CD4-positive, alpha-beta T cell treated with Interleukin-10 for 1 hour (primary cell): ENCODE measurements at regions not wholly inside any gene's neighbourhood (a gene's known extent, or its start where the extent isn't known, plus 50 kb on each side); places are given as distances from the start of the nearest gene placed in this dataset.
"Not testable (repeated sequence)": the region's sequence is repeated elsewhere in the genome, so short reads cannot be mapped to it uniquely, and the experiment has no call there.

ENCODE experiments used
- DNase-seq: peaks from one replicate; pipeline ENCODE4 v3.0.0-alpha.2; 2020

DNA sequence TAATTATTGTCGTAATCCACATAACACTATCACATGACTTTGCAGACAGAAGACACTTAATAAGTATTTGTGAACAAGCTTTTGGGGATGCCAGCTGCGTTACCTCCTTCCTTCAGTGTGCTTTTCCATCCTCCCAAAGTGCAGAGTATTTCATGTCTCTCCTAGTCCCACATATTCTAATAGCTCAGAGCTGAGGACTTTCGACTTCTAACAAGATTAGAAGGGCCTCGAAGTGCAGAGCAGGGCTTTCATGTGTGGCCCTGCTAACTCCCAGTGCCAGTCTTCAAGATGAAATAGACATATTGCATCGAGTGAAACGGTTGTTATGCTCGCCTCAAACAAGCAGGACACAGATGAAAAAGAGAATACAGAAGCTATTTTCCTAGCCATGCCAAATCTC is 125.7 kb upstream of the RNF32 start:
- no peak for DNase-seq

DNA sequence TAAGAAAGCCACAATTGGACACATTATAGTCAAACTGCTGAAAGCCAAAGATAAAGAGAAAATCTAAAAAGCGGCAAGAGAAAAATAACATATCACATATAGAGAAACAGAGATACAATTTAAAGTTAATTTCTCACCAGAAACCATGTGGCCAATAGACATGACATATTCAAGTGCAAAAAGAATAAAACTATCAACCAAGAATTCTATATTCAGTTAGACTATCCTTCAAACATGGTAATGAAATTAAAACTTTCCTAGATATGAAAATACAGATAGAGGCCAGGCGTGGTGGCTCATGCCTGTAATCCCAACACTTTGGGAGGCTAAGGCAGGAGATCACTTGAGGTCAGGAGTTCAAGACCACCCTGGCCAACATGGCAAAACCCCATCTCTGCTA is 129.1 kb upstream of the RNF32 start:
- DNase-seq = no peak

DNA sequence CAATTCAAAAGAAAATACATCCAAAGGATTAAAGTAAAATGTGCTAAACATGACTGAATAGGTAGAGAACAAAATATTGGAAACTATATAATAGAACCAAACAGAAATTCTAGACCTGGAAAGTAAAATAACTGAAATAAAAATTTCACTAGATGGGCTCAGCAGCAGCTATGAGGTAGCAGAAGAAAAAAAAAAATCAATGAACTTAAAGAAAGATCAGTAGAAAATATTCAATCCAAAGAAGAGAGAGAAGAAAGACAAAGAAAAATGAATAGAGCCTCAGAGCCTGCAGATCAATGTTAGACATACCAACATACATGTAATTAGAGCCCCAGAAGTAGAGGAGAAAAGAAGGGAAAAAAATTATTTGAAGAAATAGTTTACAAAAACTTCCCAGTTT is 129.6 kb upstream of the RNF32 start:
- DNase-seq = no peak

DNA sequence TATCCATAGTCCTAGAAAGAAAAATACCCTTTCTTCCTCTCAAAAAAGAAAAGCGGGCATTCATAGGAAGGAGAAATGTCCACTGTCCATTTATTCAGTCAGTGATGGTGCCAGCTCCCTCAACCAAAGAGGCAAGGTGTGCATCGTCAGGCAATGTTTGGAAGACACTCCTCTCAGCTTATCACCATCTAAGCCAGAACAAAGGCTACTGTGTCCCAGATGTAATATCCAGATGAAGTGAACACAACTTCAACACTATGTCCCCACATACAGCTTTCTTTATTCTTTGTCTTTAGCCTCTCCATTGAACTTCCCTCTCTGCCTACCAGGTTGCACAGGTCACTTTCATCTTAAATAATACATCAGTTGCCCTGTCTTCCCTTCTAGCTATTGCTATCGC is 131.4 kb upstream of the RNF32 start:
- DNase-seq = no peak

DNA sequence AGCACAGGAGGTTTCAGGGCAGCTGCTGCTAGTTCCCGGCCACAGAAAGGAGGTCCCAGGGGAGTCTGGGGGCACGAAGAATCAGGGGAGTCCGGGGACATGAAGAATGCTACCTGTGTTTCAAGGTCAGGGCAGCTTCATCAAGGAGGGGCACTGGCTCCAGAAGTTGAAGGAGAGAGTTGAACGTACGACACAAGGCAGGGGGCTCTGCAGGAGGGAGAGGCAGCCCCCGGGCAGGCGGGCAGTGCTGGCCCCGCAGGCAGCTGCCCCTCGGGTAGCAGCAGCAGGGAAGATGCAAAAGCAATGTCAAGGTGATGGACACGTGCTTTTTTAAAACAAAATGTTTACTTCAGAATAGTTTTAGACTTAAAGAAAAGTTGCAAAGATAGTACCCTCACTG is 134.7 kb upstream of the RNF32 start:
- DNase-seq = no peak

DNA sequence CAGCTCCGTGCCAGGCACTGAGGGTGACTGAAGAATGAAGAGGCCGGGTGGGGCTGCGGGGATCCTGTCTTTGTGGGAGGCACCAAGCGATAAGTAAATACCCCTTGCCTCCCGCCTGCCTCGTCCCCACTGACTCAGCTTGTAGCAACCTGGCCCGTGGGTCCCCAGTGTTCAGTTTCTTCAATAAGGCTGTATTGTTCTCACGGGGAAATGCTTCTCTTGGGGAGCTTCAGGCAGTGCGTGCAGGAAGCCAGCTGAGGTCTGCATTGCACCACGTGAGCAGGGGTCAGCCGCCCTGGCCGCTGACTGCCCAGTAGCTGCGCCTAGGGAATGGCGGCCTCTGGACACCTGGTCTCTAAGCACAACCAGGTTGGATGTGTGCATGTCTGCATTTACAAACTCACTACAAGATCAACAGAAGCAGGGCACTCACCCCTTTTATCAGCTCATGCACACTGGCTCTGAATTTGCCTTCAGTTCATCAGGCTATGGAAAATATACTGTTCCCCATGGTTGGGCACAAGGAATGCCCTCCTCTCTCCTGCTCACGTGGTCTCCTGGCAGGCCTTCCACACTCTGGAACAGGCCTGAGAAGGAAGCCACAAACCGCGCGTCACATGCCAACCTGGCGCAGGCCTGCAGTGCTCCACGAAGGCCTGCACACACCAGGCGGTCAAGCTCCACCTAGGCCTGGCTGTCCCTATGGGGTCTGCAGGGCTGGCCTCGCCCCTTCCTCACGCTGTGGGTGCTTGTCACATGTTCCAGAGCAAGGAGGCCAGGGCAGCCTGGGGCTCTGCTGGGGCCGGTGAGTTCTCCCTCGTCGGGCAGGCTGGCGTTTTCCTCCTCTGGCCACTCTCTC is 135.7 kb upstream of the RNF32 start:
- no peak for DNase-seq

DNA sequence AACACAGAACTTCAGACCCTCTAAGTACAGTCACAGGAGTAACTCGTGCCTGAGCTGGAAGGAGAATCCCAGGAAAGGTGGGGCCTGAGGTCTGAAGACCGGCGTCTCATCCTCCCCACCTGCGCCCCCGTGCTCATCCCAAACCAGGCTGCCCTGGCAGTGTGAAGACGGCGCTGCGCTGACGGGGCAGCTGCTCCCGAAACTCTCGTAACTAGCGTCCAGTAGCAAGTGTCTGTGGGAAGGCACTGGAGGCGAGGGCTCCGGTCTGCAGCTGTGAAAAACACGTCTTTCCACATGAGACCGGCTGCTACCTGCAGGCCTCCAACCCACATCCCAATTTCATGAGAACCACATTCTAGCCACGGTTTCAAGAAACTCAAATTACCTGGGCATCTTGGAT is 136.6 kb upstream of the RNF32 start:
- DNase-seq = no peak

DNA sequence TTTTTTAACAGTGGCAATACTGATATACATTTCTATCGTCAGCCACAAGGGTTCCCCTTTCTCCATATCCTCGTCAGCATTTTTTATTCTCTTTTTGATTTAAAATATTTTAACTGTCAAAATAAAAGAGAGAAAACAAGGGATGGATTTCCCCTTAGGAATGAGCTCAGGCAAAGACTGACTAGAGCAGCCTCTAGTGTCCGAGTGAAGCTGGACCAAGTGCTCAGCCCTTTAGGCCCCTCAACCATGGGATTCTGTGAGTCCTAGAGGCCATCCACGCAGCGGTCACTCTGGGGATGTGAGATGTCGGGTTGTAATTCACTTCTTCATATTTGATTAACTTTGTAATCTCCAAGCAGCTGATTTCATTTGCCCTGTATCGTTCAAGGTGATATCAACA is 137.4 kb upstream of the RNF32 start:
- DNase-seq = no peak

DNA sequence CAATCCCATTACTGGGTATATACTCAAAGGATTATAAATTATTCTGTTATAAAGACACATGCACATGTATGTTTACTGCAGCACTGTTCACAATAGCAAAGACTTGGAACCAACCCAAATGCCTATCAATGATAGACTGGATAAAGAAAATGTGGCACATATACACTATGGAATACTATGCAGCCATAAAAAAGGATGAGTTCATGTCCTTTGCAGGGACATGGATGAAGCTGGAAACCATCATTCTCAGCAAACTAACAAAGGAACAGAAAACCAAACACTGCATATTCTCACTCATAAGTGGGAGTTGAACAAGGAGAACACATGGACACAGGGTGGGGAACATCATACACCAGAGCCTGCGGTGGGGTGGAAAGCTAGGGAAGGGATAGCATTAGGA is 138.8 kb upstream of the RNF32 start:
- DNase-seq = not testable (repeated sequence)

DNA sequence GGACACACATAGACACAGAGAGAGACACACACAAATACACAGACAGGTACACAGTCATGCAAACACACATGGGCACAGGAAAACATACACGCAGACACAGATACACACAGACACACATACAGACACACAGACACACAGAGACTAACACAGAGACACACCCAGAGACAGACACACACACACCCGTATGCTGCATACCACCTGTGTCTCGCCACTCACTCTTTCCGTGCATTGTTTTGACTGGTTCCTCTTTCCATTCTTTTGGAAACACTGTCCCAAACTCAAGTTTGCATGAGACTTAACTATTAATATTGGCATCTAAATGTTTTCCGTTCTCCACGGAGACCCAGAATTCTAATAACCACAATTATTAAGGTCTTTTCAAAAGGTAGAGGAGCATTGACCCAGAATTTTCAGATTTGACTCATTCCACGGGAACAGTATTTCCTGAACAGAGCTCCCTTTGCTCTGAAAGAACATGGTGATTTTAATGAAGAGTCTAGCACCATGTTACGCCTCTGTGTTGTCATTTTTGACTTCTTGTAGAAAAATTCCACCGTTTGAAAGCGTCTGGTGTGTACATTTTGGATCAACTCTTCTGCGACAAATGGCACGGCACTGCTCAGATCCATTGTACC is 141.2 kb upstream of the RNF32 start:
- DNase-seq = no peak

DNA sequence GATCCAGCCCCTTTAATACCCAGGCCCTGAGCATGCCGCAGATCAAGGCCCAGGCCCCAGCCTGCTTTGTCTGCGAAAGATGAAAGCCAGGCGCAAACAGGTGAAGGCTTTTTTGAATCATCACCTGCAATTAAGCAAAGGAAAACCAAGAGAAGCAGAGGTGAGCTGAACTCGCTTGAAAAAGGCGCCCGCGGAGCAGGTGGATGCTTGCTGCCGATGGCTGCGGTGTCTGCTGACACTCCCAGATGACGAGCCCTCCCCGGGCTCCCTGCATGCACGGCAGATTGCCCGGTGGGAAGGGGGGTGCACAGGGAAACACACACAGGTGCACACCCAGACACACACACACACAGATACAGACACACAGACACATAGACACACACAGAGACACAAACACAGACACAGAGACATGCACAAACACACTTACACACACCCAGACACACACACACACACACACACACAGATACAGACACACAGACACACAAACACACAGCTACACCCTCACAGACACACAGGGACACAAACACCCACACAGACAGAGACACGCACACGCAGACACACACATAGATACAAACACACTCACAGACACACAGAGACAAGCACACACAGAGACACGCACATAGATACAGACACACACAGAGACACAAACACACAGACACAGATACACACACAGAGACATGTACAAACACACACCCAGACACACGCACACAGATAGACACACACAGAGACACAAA is 142.6 kb upstream of the RNF32 start:
- no peak for DNase-seq

DNA sequence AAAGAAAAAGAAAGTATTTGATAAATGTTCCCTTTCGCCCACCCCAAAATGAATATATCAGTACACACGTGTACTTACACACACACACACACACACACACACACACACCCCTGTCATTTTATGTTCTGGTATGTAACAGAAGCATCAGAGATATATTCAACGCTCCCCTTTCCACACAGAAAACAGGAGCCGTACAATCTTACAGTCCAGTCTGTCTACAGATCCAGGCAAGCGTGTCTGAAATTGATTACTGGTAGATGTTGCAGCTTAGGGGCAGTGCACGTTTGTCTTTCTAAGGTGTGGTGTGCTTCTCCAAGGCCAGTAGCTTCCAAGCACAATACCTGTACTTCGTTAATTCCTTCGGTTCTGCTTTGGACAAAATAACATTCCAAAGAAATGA is 143.7 kb upstream of the RNF32 start:
- DNase-seq = no peak

DNA sequence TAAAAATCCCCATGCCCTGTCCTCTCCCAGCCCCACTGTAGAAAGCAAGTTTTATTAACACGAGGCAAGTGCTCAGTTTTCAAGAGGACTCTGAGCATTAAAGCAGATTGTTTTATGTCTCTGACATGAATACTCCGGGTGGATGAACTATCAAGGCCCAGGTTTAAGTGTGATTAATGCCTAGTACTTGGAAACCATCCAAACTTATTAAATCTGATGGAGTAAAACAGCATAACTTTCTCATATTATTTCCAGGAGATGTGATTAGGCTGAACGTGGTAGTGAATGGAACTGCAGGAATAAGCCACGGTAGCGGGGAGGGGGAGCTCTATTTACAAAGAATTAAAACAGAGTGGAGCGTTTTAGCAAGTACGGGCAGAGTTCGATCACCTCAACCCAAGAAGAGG is 144.2 kb upstream of the RNF32 start:
- no peak for DNase-seq

DNA sequence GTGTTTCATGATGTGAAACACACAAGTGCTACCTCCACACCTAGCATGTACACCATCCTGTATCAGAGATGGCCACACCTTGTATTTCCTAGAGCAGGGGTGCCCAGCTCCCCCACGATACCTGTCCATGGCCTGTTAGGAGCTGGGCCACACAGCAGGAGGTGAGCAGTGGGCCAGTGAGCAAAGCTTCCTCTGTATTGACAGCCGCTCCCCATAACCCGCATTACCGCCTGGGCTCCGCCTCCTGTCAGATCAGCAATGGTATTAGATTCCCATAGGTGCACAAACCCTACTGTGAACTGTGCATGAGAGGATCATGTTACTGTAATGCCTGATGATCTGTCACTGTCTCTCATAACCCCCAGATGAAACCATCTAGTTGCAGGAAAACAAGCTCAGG is 145.6 kb upstream of the RNF32 start:
- DNase-seq = no peak

DNA sequence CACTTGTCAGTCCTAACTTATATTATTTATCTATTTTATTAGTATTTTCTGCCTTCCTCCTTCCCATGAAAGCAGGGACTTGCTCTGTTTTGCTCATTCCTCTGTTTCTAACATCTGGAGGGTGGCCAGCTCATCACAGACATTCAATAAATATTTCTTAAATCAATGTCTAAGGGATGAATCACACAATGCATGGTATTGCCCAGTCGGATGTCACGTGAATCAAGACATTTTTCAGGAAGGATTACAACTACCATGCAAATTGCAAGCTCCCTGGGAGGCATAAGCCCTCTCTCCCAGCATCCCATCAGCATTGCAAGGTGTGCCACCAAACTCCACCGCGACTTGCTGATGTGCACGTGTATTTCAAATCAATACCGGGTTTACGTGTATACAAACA is 146.6 kb upstream of the RNF32 start:
- no peak for DNase-seq

DNA sequence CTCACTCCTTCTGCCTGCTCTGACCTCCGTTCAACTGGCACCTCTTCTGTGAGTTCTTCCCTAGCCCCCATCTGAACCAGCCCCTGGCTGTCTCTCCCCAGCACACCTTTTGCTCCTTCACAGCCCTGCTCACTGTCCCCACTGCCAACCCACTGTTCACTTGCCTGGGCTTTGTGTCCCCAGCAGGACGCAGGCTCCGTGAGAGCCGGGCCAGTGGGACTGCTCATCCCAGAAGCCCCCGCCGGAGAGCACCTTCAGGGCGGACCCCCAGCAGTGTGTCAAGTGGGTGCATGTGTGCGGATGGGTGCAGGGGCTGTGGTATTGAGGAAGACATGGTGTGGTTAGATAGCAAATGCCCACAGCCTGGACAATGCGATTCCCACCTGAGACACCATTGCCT is 148.4 kb upstream of the RNF32 start:
- DNase-seq = no peak

DNA sequence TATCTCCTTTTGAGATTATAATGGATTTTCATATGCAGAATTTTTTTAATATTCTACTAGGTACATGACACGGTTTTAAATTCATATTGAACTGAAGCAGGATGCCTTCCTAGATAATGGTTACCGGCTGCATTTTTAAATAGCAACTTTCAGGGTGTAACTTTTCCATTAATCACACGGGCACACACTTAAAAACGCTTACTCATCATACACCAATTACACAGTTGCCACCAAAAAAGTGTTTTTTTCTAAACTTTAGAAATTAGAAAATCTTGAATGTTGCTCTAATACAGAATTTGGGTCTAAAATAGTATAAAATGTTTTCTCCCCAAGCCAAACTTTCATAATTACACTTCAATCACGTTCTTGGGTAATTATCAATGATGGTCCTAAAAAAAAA is 149.1 kb upstream of the RNF32 start:
- no peak for DNase-seq

DNA sequence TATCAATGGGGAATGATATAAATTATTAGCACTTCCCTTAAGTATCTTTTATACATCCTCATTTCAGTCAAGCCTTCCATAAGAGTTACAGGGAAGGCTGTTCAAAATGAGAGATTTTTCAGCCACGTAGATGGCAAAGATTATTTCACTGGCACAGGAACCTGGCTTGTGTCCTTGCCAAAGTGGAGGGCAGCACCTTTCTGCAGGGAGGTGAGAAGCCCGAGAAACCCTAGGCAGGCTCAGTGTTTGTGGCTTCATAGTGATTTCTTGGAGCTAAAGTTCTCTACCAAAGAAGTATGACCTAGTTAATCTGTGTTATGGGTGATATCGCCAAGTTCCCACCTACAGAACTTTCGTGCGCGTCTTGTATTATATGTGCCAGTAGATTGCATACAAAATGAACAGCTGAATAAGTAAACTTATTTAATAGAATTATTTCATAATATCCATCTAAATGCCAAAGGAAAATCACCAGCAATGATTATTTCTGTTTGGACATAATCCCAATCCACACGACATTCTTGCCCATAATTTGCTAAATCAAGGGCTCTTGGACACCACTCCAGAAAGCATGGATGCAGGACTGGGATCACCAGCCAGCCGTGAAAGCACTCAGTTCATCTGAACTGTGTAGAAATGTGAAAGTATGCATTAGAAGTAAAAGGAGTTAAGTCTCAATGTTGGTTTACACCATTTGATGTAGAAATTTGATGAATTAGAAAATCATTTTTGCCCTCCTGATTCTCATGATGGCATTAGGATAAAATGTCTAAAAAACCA is 150.4 kb upstream of the RNF32 start:
- DNase-seq = no peak

DNA sequence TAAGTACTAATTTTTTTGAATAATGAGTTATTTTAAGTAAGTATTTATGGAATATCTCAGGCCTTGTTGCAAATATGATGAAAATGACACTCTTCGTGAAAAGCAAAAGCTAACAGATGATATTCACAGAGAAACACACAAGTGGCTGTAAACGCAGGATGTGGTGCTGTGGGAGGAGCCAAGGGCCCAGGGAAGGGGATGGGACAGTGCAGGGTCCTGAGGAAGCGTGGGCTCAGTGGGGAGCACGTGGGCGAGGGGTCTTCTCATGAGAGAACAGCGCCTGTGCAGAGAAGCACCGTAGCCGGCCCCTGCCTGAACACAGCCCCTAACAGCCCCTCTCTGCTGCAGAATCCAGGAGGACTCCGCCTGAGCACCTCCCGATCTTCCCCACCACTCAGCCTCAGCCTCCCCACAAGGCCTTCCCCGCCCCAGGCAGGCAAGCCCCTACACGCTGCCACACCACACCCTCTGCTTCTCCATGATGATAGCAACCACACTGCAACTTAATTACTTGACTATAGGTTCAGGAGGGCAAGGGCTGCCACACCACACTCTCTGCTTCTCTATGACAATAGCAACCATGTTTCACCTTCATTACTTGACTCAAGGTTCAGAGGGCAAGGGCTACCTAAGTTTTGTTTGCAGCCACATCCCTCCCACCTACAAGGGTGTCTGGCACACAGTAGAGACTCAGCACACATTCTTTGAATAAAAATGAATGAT is 152.6 kb upstream of the RNF32 start:
- no peak for DNase-seq

DNA sequence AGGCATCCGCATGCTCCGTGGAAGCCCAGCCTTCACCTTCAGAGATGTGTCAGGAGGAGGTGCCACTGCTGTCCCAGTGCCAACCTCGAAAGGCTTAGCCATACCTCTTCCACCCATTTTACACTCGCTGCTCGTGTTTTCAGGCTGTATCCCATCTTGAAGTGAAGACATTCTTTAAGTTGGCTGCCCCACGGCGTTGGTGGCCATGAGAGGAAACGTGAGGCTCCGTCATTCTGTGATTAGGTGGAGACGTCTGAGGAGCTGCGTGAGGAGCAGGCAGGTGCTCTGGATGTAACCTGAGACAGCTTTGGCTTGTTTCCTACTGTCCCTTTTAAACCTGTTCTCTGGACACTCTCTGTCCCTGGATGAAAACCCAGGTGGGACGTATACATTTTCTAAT is 159.9 kb upstream of the RNF32 start:
- DNase-seq = no peak

DNA sequence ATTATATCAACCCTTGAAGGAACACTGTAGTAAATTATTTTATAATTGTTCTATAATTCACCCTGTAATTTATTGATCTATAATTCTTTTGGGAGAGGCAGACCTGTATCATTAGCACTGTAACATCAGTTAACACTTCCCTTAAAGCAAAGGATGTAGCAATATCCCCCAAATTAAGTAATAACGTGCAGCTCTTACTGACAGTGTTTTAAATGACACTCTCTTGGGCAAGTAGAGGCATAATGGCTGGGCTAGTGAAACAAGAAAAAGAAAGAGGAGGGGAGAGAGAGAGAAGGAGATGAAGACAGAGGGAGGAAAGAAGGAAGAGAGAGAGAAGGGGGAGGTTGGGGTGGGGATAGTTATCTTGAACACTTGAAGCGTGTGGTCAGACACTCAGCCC is 161.0 kb upstream of the RNF32 start:
- DNase-seq = no peak

DNA sequence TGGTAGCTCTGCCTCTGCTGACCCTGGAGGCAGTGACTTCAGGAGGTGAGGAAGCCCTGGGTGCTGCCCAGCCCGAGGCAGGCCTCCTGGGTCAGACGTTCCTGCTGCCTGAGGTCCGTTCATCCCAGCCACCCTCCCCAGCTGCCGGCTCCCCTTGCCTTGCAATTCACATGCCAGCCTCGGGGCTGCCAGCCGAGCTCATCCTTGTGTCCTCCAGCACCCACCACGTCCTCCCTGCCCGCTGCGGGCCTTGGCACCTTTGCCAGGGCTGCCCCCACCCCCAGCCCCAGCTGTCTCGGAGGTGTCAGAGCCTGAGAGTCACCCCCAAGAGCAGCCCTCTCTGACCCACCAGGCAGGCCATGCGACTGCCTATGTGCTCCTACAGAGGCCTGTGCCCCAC is 162.1 kb upstream of the RNF32 start:
- DNase-seq = no peak

DNA sequence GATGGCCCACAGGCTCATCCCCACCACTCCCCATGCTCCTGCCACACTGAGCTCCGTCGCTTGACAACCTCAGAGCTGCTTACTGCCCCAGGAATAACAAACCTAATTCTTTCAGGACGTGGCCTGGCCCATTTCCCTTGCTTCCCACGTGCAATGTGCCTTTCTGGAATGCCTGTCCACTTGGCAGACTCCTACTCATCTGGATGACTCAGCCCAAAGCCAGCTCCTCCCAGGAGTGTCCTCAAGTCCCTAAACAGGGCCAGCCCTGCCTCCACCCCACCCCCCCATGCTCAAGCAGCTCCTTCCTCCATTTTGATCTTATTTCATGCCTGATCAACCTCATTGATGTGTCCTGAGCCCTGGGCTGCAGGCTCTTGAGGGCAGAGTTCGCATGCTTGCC is 164.9 kb upstream of the RNF32 start:
- no peak for DNase-seq
